SK-N-SH treated with all-trans-retinoic acid at 6 μM for 48 hours (cell line): ENCODE measurements at regions not wholly inside any gene's neighbourhood (a gene's known extent, or its start where the extent isn't known, plus 50 kb on each side); places are given as distances from the start of the nearest gene placed in this dataset.

Experiments used
- CREB5 ChIP-seq: fragments of 250-450 bp; sonication (Bioruptor Pico); IDR thresholded peaks from 2 replicates; pipeline ENCODE4 v1.5.1; 2020; ENCODE audit warnings: low read depth, mild to moderate bottlenecking, moderate library complexity
- PATZ1 ChIP-seq: fragments of 250-450 bp; sonication (Bioruptor Pico); IDR thresholded peaks from 2 replicates; pipeline ENCODE4 v1.8.0; 2020; ENCODE audit warnings: mild to moderate bottlenecking, moderate library complexity, borderline replicate concordance
- RARB ChIP-seq: fragments of 250-450 bp; sonication (Bioruptor Pico); IDR thresholded peaks from 2 replicates; pipeline ENCODE4 v1.8.0; 2021; ENCODE audit warnings: mild to moderate bottlenecking, moderate library complexity
- SNAI2 ChIP-seq: fragments of 250-450 bp; sonication (Bioruptor Pico); IDR thresholded peaks from 2 replicates; pipeline ENCODE4 v1.5.0; 2020; ENCODE audit warnings: mild to moderate bottlenecking, moderate library complexity
- TCF4 ChIP-seq: fragments of 250-450 bp; sonication (Bioruptor Pico); IDR thresholded peaks from 2 replicates; pipeline ENCODE4 v1.8.0; 2021; ENCODE audit warnings: mild to moderate bottlenecking, moderate library complexity, borderline replicate concordance
- TOX ChIP-seq: fragments of 250-450 bp; sonication (Bioruptor Pico); IDR thresholded peaks from 2 replicates; pipeline ENCODE4 v1.8.0; 2021; ENCODE audit warnings: mild to moderate bottlenecking, moderate library complexity, borderline replicate concordance
- ZNF565 ChIP-seq: fragments of 450-650 bp; formaldehyde crosslinking; conservative IDR thresholded peaks from 2 replicates; pipeline ENCODE4 v1.5.0; 2020; ENCODE audit warnings: low read depth, mild to moderate bottlenecking, moderate library complexity
- ZNF70 ChIP-seq: fragments of 450-650 bp; formaldehyde crosslinking; IDR thresholded peaks from 2 replicates; pipeline ENCODE4 v1.5.0; 2020; ENCODE audit warnings: mild to moderate bottlenecking, moderate library complexity

GRCh38 chr15:66842710-66843441, 140.8 kb downstream of the SMAD6 start:
- TF ChIP-seq CREB5 (CRISPR knock-in tag) = no peak
- no peak for TF ChIP-seq PATZ1 (CRISPR knock-in tag)
- no peak for TF ChIP-seq TCF4 (CRISPR knock-in tag)
- TF ChIP-seq ZNF70 = no peak
- no peak for TF ChIP-seq RARB
- TF ChIP-seq TOX (CRISPR knock-in tag) = no peak
- no peak for TF ChIP-seq ZNF565
- TF ChIP-seq SNAI2 (CRISPR knock-in tag) = no peak
